ENCODE measurements at regions not wholly inside any gene's neighbourhood (a gene's known extent, or its start where the extent isn't known, plus 50 kb on each side); places are given as distances from the start of the nearest gene placed in this dataset.

GRCh38 chr7:47643716-47644400, 61.9 kb upstream of the TNS3 start:
- TF ChIP-seq CTCF (conservative IDR thresholded peaks at IDR 0.05; ENCODE audit: low read length) (no peak), EZH2phosphoT487 (IDR thresholded peaks at IDR 0.05; ENCODE audit: borderline replicate concordance, low read depth, low read length) (no peak)

Data from OCI-LY7 (cell line).